HG03460 (cell line): ENCODE measurements at regions not wholly inside any gene's neighbourhood (a gene's known extent, or its start where the extent isn't known, plus 50 kb on each side); places are given as distances from the start of the nearest gene placed in this dataset.

Source experiments
- ATAC-seq: cut with Tn5 transposase; IDR thresholded peaks from one replicate; pipeline ENCODE4 v1.9.1; 2021; ENCODE audit not compliant: unreplicated experiment

GRCh38 chr11:37695283-37695682 lies 1097.2 kb upstream of the RAG2 start:
- no peak for ATAC-seq

- no peak for ATAC-seq
Observed at GRCh38 chr11:37689951-37690350, 1091.9 kb upstream of the RAG2 start.

- ATAC-seq, result no peak
Observed at GRCh38 chr11:37688456-37688855, 1090.4 kb upstream of the RAG2 start.

- no peak for ATAC-seq
Observed at GRCh38 chr11:37687130-37687529, 1089.1 kb upstream of the RAG2 start.

- no peak for ATAC-seq
Observed at GRCh38 chr11:37671321-37671720, 1073.3 kb upstream of the RAG2 start.

- no peak for ATAC-seq
Observed at GRCh38 chr11:37666960-37667359, 1068.9 kb upstream of the RAG2 start.

GRCh38 chr11:37657645-37658044 lies 1059.6 kb upstream of the RAG2 start:
- no peak for ATAC-seq

GRCh38 chr11:37647767-37648166 lies 1049.7 kb upstream of the RAG2 start:
- ATAC-seq, result no peak

DNA sequence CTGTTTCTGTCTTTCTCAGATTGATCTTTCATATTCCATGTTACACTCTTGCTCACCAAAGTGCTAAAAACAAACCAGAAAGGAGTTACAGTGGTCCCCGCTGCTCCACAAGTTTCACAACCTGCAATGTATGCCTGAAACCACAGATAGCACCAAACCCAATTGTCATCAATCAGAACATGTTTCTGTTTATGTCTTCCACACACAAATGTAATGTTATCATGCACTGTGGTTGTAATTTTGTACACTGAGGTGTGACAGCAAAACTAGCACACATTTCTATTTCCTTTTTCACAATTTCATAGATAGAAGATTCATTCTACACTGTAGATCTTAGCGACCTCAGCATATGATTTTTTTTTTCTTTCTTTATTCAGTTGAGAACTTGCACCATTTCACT lies 1045.9 kb upstream of the RAG2 start:
- ATAC-seq, result no peak

GRCh38 chr11:37642296-37642695 lies 1044.3 kb upstream of the RAG2 start:
- ATAC-seq, result no peak

GRCh38 chr11:37632748-37633147 lies 1034.7 kb upstream of the RAG2 start:
- no peak for ATAC-seq

- ATAC-seq, result no peak
Observed at GRCh38 chr11:37630866-37631265, 1032.8 kb upstream of the RAG2 start.

DNA sequence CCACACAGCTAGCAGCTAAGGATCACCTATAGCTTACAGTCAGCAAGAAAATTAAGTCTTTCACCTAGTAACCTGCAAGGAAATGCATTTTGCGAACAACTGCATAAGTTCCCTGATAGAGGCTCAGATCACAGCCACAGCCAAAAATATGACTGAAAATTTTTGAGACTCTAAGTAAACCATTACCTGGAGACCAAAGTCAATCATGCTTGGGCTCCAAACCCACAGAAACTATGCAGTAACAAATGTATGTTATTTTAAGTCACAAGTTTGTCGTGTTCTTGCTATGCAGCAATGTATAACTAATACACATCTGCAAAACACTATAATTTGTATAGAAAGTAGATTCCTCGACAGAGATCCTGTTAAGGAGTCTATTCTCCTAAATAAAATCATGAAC lies 1025.7 kb upstream of the RAG2 start:
- no peak for ATAC-seq

- no peak for ATAC-seq
Observed at GRCh38 chr11:37621662-37622061, 1023.6 kb upstream of the RAG2 start.

- ATAC-seq, result no peak
Observed at GRCh38 chr11:37616291-37616690, 1018.3 kb upstream of the RAG2 start.

DNA sequence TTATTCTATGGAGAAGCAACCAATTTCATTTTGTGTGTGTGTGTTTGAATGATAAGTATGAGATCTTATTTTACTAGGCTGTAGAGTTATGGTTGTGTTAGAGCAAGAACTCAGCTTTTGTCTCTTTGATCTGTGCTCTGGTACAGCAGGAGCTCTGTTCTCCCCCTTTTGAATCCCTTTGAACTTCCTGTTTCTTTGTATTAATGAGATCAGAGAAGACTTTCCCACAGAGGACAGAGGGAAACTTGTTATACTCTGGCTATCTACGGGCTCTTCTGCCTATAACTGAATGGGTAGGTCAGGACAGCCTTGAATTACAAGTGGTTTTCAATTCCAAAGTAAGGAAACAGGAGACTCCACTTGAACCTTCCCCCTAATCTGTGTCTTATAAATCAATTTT lies 1015.0 kb upstream of the RAG2 start:
- no peak for ATAC-seq

DNA sequence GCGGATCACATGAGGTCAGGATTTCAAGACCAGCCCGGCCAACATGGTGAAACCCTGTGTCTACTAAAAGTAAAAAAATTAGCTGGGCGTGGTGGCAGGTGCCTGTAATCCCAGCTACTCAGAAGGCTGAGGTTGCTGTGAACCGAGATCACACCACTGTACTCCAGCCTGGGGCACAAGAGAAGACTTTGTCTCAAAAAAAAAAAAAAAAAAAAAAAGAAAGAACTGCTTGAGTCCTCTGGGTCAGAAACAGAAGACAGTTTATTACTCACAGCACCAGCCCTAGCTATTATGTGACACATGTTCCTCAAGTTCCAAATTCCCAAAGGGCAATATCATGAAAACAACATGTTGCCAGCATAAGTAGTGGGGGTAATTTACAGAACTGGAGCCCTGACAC lies 1014.1 kb upstream of the RAG2 start:
- no peak for ATAC-seq

DNA sequence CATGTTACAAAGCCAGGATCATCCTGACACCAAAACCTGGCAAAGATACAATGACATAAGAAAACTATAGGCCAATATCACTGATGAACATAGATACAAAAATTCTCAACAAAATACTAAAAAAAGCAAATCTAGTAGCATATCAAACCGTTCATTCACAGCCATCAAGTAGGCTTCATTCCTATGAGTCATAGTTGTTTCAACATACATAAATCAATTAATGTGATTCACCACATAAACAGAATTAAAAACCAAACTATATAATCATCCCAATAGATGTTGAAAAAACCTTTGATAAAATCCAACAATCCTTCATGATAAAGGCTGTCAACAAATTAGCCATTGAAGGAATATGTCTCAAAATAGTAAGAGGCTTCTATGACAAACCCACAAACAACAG lies 1007.2 kb upstream of the RAG2 start:
- no peak for ATAC-seq

DNA sequence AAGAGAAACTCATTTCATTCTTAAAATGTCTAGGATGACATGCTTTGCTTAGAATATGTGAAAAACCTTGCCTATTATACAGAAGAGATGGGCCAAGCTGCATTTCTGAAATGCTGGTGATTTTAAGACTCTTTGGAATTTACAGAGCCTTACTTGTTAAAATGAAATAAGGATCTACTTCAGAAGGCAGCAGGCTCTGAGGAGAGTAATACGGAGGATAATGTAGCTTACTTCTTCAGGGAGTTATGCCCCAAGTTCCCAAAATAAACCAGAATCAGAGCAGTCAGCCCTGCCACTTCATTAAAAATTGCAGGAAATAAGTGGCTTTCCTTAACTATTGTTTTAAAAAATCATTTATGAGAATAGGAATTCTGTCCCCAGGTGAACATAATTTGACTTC lies 1000.3 kb upstream of the RAG2 start:
- no peak for ATAC-seq

DNA sequence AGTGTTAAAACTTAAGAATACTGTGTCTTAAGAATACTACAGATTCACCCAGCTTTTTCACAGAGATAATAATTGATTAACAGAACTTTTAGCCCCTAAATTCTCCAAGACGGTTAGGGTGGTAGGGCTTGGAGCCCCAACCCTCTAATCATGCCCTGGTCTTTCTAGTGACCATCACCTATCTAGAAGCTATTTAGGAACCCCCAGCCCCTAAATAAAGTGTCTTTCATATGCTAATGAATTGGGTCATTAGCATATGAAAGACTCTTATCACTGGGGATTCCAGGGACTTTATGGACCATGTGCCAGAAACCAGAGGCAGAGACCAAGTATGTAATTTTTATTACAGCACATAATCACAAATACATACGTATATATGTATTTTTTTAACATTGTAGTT lies 999.7 kb upstream of the RAG2 start:
- ATAC-seq, result no peak

DNA sequence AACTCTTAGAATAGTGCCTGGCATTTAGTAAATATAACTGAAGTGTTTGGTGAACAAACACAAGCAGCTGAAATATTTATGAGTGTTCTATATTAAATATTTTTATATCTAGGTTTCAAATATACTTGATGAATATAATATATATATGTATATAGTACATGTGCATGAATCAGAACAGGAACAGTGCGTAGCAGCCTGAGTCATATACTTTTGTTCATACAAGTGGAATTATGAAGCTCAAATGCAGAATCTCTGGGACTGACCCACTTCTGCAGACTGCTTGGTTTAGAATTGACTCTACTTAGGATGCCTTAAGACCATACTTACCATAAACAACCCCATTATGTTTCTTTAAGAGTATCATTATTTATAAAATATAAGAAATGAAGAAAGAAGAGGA lies 997.8 kb upstream of the RAG2 start:
- ATAC-seq, result no peak

- no peak for ATAC-seq
Observed at GRCh38 chr11:37574361-37574760, 976.3 kb upstream of the RAG2 start.

DNA sequence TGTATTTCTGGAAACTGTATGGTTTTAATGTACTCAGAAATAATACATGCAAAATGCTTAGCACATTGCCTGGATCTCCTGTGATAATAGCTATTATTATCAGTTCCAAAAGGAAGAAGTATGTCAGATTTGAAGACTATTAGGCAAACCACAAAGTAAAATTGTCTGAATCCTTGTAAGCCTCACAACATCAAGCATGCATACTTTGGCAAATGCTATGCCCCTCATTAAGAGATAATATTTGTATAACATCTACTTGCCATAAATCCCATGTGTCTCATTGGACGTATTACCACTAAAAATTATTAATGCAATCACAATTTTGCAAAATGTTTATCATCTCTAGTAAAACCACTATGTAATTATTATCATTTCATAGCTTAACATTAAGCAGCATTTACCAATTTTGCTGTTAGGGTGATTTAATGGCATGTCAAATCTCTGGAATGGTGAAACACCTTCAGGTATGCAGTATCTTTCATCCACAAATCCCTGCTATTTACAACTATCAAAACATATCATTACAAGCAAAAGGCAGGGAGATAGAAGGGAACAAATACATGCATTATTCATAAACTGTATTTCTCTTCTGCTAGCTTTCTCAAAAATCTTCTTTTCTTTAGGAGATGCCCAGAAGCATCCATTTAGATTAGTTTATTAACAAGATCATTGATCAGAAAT lies 974.6 kb upstream of the RAG2 start:
- no peak for ATAC-seq

- ATAC-seq, result no peak
Observed at GRCh38 chr11:37571246-37571645, 973.2 kb upstream of the RAG2 start.
